ENCODE measurements at regions not wholly inside any gene's neighbourhood (a gene's known extent, or its start where the extent isn't known, plus 50 kb on each side); places are given as distances from the start of the nearest gene placed in this dataset.

DNA sequence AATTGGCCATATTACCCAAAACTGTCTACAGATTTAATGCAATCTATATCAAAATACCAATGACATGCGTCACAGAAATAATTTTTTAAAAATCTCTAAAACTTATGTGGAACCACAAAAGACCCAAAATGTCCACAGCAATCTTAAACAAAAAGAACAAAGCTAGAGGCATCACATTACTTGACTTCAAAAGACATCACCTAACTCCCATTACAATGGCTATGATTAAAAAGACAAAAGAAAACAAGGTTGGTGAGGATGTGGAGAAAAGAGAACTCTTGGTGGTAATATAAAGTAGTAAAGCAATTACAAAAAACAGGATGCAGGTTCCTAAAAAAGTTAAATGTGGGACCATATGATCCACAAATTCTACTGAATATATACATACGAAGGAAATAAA lies 187.6 kb upstream of the CNTN6 start:
- TF ChIP-seq, protein P1, sequence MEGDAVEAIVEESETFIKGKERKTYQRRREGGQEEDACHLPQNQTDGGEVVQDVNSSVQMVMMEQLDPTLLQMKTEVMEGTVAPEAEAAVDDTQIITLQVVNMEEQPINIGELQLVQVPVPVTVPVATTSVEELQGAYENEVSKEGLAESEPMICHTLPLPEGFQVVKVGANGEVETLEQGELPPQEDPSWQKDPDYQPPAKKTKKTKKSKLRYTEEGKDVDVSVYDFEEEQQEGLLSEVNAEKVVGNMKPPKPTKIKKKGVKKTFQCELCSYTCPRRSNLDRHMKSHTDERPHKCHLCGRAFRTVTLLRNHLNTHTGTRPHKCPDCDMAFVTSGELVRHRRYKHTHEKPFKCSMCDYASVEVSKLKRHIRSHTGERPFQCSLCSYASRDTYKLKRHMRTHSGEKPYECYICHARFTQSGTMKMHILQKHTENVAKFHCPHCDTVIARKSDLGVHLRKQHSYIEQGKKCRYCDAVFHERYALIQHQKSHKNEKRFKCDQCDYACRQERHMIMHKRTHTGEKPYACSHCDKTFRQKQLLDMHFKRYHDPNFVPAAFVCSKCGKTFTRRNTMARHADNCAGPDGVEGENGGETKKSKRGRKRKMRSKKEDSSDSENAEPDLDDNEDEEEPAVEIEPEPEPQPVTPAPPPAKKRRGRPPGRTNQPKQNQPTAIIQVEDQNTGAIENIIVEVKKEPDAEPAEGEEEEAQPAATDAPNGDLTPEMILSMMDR (IDR thresholded peaks at IDR 0.05), result no peak
- no peak for TF ChIP-seq POLR2A (IDR thresholded peaks at IDR 0.05)
